ENCODE measurements at regions not wholly inside any gene's neighbourhood (a gene's known extent, or its start where the extent isn't known, plus 50 kb on each side); places are given as distances from the start of the nearest gene placed in this dataset.

- no peak for TF ChIP-seq CTCF (IDR thresholded peaks at IDR 0.05)
- no peak for TF ChIP-seq POLR2A (IDR thresholded peaks at IDR 0.05)
Measured at GRCh38 chr5:167071981-167072610, 1219.3 kb upstream of the WWC1 start.
